SU-DHL-6 (cell line): ENCODE measurements at regions not wholly inside any gene's neighbourhood (a gene's known extent, or its start where the extent isn't known, plus 50 kb on each side); places are given as distances from the start of the nearest gene placed in this dataset.
"Not testable (repeated sequence)": the region's sequence is repeated elsewhere in the genome, so short reads cannot be mapped to it uniquely, and the experiment has no call there.

ENCODE experiments used
- H2AFZ ChIP-seq: fragments of 200-600 bp; sonication (generic); 2 replicates; pipeline ENCODE4 v1.6.1; 2014; ENCODE audit warnings: low read depth, mild to moderate bottlenecking, moderate library complexity, mixed read lengths, antibody characterized with exemption, low read length; ENCODE audit not compliant: severe bottlenecking
- H3F3A ChIP-seq: fragments of 200-600 bp; shearing (Covaris generic); 2 replicates; pipeline ENCODE4 v1.6.0; 2016; ENCODE audit warnings: antibody characterized with exemption, mild to moderate bottlenecking; ENCODE audit not compliant: insufficient read depth
- H3K27ac ChIP-seq: fragments of 200-600 bp; sonication (generic); 2 replicates; pipeline ENCODE4 v1.5.1; 2016; ENCODE audit warnings: low read depth, mild to moderate bottlenecking, low read length, moderate library complexity, mixed read lengths
- H3K27me3 ChIP-seq: fragments of 200-600 bp; sonication (generic), shearing (Covaris generic); 2 replicates; pipeline ENCODE4 v1.6.0; 2014; ENCODE audit warnings: mild to moderate bottlenecking, low read length
- H3K36me3 ChIP-seq: fragments of 200-600 bp; sonication (generic); 2 replicates; pipeline ENCODE4 v1.6.1; 2014; ENCODE audit warnings: mild to moderate bottlenecking, low read length, mixed read lengths
- H3K4me2 ChIP-seq: fragments of 300-600, 200-600 bp; shearing (Covaris generic), sonication (generic); 2 replicates; pipeline ENCODE4 v1.6.0; 2014; ENCODE audit warnings: low read length, low read depth, mild to moderate bottlenecking; ENCODE audit not compliant: poor library complexity, severe bottlenecking
- H3K4me3 ChIP-seq: fragments of 200-600 bp; sonication (generic); 2 replicates; pipeline ENCODE4 v1.5.1; 2014; ENCODE audit warnings: antibody characterized with exemption, low read length, mild to moderate bottlenecking, mixed read lengths; ENCODE audit not compliant: insufficient read depth, poor library complexity, severe bottlenecking
- H3K79me2 ChIP-seq: fragments of 200-600 bp; sonication (generic); 2 replicates; pipeline ENCODE4 v1.6.1; 2014; ENCODE audit warnings: mild to moderate bottlenecking, low read length, moderate library complexity; ENCODE audit not compliant: insufficient read depth
- H3K9ac ChIP-seq: fragments of 200-600 bp; sonication (generic); 2 replicates; pipeline ENCODE4 v1.7.0; 2014; ENCODE audit warnings: mild to moderate bottlenecking, low read length
- H3K9me2 ChIP-seq: fragments of 200-600 bp; sonication (generic); replicated peaks from 2 replicates; pipeline ENCODE4 v1.6.1; 2014; ENCODE audit warnings: low read length; ENCODE audit not compliant: insufficient read depth
- H3K9me3 ChIP-seq: fragments of 200-600 bp; sonication (generic); 2 replicates; pipeline ENCODE4 v1.6.1; 2014; ENCODE audit warnings: low read length, mixed read lengths; ENCODE audit not compliant: insufficient read depth
- H4K20me1 ChIP-seq: fragments of 200-600 bp; sonication (generic); 2 replicates; pipeline ENCODE4 v1.6.1; 2014; ENCODE audit warnings: low read depth, mild to moderate bottlenecking, antibody characterized with exemption, low read length, moderate library complexity, mixed read lengths
- EZH2phosphoT487 ChIP-seq: fragments of 200-600 bp; sonication (generic), shearing (Covaris generic); conservative IDR thresholded peaks from 2 replicates; pipeline ENCODE4 v1.6.1; 2018; ENCODE audit warnings: mild to moderate bottlenecking, antibody characterized with exemption, low read length, moderate library complexity, mixed read lengths
- TF ChIP-seq, protein P1 (sequence below): fragments of 200-600 bp; sonication (generic); IDR thresholded peaks from one replicate; pipeline ENCODE4 v1.5.1; 2017; ENCODE audit warnings: antibody characterized with exemption, mild to moderate bottlenecking, low read length, moderate library complexity; ENCODE audit not compliant: insufficient read depth, poor library complexity, severe bottlenecking

DNA sequence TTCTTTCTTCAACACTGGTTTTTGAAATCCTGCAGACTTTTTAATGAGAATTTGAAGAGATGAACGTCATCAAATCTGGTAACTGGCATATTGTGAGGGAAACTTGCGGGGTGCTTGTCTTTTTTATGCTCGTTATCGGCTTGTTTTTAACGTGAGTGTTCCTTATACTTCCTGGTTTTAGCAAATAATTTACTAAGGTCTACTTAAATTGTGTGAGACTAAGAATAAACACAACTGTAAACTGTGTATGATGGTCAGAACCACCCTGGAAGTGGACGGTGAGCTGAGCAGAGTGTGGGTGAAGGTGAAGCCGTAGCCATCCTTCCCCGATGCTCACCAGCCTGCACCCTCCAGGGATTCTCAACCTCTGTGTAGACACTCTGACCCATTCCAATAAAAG, 82.3 kb upstream of the CDC42EP3 start:
- TF ChIP-seq, protein P1, sequence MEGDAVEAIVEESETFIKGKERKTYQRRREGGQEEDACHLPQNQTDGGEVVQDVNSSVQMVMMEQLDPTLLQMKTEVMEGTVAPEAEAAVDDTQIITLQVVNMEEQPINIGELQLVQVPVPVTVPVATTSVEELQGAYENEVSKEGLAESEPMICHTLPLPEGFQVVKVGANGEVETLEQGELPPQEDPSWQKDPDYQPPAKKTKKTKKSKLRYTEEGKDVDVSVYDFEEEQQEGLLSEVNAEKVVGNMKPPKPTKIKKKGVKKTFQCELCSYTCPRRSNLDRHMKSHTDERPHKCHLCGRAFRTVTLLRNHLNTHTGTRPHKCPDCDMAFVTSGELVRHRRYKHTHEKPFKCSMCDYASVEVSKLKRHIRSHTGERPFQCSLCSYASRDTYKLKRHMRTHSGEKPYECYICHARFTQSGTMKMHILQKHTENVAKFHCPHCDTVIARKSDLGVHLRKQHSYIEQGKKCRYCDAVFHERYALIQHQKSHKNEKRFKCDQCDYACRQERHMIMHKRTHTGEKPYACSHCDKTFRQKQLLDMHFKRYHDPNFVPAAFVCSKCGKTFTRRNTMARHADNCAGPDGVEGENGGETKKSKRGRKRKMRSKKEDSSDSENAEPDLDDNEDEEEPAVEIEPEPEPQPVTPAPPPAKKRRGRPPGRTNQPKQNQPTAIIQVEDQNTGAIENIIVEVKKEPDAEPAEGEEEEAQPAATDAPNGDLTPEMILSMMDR, result no peak
- TF ChIP-seq EZH2phosphoT487, result no peak
- Histone ChIP-seq H3K9me3 (no peaks in the 10 kb centered on the region), H3K4me3 (no peak overlapping the region)

DNA sequence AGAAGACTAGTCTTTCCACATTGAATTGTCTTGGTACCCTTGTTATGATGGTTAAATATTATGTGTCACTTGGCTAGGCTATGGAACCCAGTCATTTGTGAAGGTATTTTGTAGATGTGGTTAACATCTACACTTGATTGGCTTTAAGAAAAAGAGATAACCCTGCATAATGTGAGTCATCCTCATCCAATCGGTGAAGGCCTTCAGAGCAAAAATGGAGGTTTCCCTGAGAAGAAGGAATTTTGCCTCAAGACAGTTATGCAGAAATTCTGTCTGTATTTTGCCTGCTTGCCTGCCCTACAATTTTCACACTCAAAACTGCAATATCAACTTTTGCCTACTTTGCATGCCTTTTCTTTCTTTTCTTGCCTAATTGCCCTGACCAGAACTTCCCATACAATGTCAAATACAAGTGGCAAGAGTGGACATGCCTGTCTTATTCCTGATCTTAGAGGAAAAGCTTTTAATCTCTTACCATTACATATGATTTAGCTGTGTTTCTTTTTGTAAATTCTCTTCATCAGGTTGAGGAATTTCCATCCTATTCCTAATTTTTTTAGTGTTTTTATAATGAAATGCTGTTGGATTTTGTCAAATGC, 84.6 kb upstream of the CDC42EP3 start:
- H3K79me2 ChIP-seq, H3K27me3 ChIP-seq, H3K9me2 ChIP-seq, H3K27ac ChIP-seq, H4K20me1 ChIP-seq, H3F3A ChIP-seq, H3K4me2 ChIP-seq, H3K9ac ChIP-seq, H3K9me3 ChIP-seq, H3K36me3 ChIP-seq, H3K4me3 ChIP-seq, H2AFZ ChIP-seq: not testable (repeated sequence)

More for the DNA sequence above, 82.3 kb upstream of the CDC42EP3 start:
- Histone ChIP-seq H3K4me2 (no peak overlapping the region), H3K27me3 (no peaks in the 10 kb centered on the region), H3K9me2 (no peaks in the 10 kb centered on the region), H4K20me1 (no peaks in the 10 kb centered on the region), H3F3A (no peaks in the 10 kb centered on the region), H3K36me3 (no peaks in the 10 kb centered on the region), H3K79me2 (no peaks in the 10 kb centered on the region), H3K9ac (no peak overlapping the region), H3K27ac (no peak overlapping the region), H2AFZ (no peak overlapping the region)

DNA sequence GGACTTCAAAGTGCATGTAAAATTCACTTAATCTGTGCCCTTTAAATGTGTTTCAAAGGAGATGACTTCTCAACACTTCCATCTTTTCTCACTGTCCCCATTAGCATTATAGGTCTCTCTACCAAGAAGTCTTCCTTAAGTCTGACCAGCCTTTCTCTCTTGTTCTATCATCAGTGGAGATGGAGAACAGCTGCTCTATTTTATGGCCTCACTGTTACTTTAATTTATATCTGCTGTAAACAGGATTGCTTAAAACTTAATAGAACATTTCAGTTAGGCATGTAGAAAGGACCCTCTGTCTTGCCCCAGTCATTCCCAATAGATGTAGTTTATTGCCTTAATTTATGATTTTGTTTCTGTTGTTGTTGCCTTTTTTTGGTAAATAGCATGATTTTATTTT, 86.0 kb upstream of the CDC42EP3 start:
- not testable (repeated sequence) for H3K9me3 ChIP-seq, H3K4me3 ChIP-seq, H3K4me2 ChIP-seq, H4K20me1 ChIP-seq, H3K9ac ChIP-seq, H2AFZ ChIP-seq, H3K79me2 ChIP-seq, H3K36me3 ChIP-seq, H3F3A ChIP-seq, H3K27me3 ChIP-seq, H3K9me2 ChIP-seq, H3K27ac ChIP-seq

DNA sequence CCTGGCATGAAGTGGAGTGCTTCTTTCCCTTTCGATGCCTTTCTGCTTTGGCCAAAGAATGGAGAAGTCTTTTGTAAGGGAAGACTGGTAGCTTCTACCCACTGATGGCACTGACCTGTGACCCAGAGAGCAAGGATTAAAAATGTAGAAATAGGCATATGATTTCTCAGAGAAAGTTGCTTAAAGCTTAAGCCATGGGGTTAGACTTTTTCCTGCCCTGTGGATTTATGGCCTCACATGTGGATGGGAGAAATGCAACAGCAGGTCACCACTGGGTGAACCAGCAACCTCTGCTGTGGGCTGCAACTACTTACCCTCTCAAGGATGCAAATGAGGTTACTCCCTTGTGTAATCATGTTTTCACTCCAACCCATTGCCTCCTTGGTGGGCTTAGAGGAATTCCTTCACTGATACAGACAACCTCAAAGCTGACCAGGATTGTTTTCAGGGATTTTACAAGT, 86.7 kb upstream of the CDC42EP3 start:
- not testable (repeated sequence) for H4K20me1 ChIP-seq, H3K9me3 ChIP-seq, H3K27me3 ChIP-seq, H3K4me3 ChIP-seq, H3K36me3 ChIP-seq, H3K9ac ChIP-seq, H3K79me2 ChIP-seq, H3K27ac ChIP-seq, H2AFZ ChIP-seq, H3F3A ChIP-seq, H3K9me2 ChIP-seq, H3K4me2 ChIP-seq

DNA sequence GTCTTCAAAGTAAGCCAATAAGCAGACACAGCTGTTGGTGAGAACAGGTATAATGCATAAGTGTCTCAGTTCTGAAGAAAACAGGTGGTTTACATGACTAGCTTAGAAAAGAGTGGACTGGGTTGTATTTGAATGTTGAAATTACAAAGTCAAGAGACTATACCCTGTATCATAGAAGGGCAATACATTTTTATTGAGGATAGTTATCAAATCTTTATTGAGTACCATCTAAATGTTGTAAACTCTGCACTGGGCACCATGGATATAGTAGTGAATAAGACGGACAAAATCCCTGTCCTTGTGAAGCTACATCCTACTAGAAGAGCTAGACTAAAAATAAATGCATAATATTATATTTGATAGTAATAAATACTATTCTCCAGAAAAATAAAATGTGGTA, 88.5 kb upstream of the CDC42EP3 start:
- H3K4me3 ChIP-seq, H3K9me3 ChIP-seq, H3K79me2 ChIP-seq, H3K4me2 ChIP-seq, H3K27ac ChIP-seq, H3K36me3 ChIP-seq, H3K9ac ChIP-seq, H3K27me3 ChIP-seq, H2AFZ ChIP-seq, H4K20me1 ChIP-seq, H3F3A ChIP-seq, H3K9me2 ChIP-seq: not testable (repeated sequence)
